Mesendoderm (in vitro differentiated cells): ENCODE measurements at regions not wholly inside any gene's neighbourhood (a gene's known extent, or its start where the extent isn't known, plus 50 kb on each side); places are given as distances from the start of the nearest gene placed in this dataset.

ENCODE experiments used
- DNase-seq: peaks from one replicate; pipeline ENCODE4 v3.0.0; 2013
- H2AK5ac ChIP-seq: 2 replicates; pipeline ENCODE4 v1.6.1; 2013; ENCODE audit warnings: low read length, inconsistent platforms
- H2BK120ac ChIP-seq: 2 replicates; pipeline ENCODE4 v1.6.1; 2013; ENCODE audit warnings: low read depth, mild to moderate bottlenecking, low read length, moderate library complexity, mixed read lengths
- H2BK15ac ChIP-seq: replicated peaks from 2 replicates; pipeline ENCODE4 v1.6.1; 2013; ENCODE audit warnings: low read depth, mild to moderate bottlenecking, moderate library complexity
- H2BK5ac ChIP-seq: 2 replicates; pipeline ENCODE4 v1.6.1; 2013; ENCODE audit warnings: low read length, inconsistent platforms
- H3K18ac ChIP-seq: 2 replicates; pipeline ENCODE4 v1.6.1; 2013; ENCODE audit warnings: mild to moderate bottlenecking, low read length, mixed read lengths
- H3K23ac ChIP-seq: one replicate; pipeline ENCODE4 v1.6.1; 2013; ENCODE audit warnings: low read length
- H3K27ac ChIP-seq: 2 replicates; pipeline ENCODE4 v1.5.1; 2013; ENCODE audit warnings: low read depth, mild to moderate bottlenecking, inconsistent platforms, low read length, moderate library complexity
- H3K27me3 ChIP-seq: 2 replicates; pipeline ENCODE4 v1.6.1; 2013; ENCODE audit warnings: low read length, control low read depth, mild to moderate bottlenecking, inconsistent platforms; ENCODE audit not compliant: insufficient read depth, poor library complexity
- H3K36me3 ChIP-seq: 2 replicates; pipeline ENCODE4 v1.6.1; 2013; ENCODE audit warnings: low read length, inconsistent platforms; ENCODE audit not compliant: control insufficient read depth, insufficient read depth
- H3K4ac ChIP-seq: one replicate; pipeline ENCODE4 v1.6.1; 2013; ENCODE audit warnings: low read depth, mild to moderate bottlenecking, low read length, moderate library complexity
- H3K4me1 ChIP-seq: 2 replicates; pipeline ENCODE4 v1.6.1; 2013; ENCODE audit warnings: low read depth, low read length, inconsistent platforms; ENCODE audit not compliant: control insufficient read depth
- H3K4me2 ChIP-seq: 2 replicates; pipeline ENCODE4 v1.6.1; 2013; ENCODE audit warnings: low read length
- H3K4me3 ChIP-seq: 2 replicates; pipeline ENCODE4 v1.5.1; 2013; ENCODE audit warnings: mild to moderate bottlenecking, low read length
- H3K56ac ChIP-seq: one replicate; pipeline ENCODE4 v1.6.1; 2013; ENCODE audit warnings: low read length
- H3K79me1 ChIP-seq: 2 replicates; pipeline ENCODE4 v1.6.1; 2013; ENCODE audit warnings: low read length, inconsistent platforms
- H3K79me2 ChIP-seq: 2 replicates; pipeline ENCODE4 v1.6.1; 2013; ENCODE audit warnings: mild to moderate bottlenecking, low read length; ENCODE audit not compliant: control insufficient read depth, insufficient read depth
- H3K9ac ChIP-seq: 2 replicates; pipeline ENCODE4 v1.6.1; 2013; ENCODE audit warnings: low read length, inconsistent platforms
- H4K5ac ChIP-seq: one replicate; pipeline ENCODE4 v1.6.1; 2013; ENCODE audit warnings: low read length
- H4K8ac ChIP-seq: one replicate; pipeline ENCODE4 v1.6.1; 2013; ENCODE audit warnings: low read depth, mild to moderate bottlenecking, control low read depth, low read length, moderate library complexity
- WGBS: extraction: QIAGEN DNeasy Blood & Tissue Kit; methylation state at CpG from one replicate; pipeline ENCODE4 v1.1.7; 2013; ENCODE audit warnings: low lambda C conversion rate, missing lambda C conversion rate; ENCODE audit not compliant: insufficient coverage; ENCODE audit errors: extremely low coverage; 5-methylcytosine and 5-hydroxymethylcytosine counted together

- no peak overlapping the region for H4K8ac ChIP-seq
- no peak overlapping the region for H3K18ac ChIP-seq
- no peak for DNase-seq
- no peaks in the 10 kb centered on the region for H3K79me1 ChIP-seq
- H3K4me3 ChIP-seq = no peak overlapping the region
- no peak overlapping the region for H4K5ac ChIP-seq
- no peak overlapping the region for H2BK120ac ChIP-seq
- H3K9ac ChIP-seq = no peak overlapping the region
- H3K4me2 ChIP-seq = no peak overlapping the region
- no peak overlapping the region for H2BK15ac ChIP-seq
- WGBS = no CpG with 5 or more reads among the region's 1 CpG
- no peak overlapping the region for H2BK5ac ChIP-seq
- no peaks in the 10 kb centered on the region for H3K4me1 ChIP-seq
- no peak overlapping the region for H2AK5ac ChIP-seq
- no peaks in the 10 kb centered on the region for H3K36me3 ChIP-seq
- no peaks in the 10 kb centered on the region for H3K79me2 ChIP-seq
- no peaks in the 10 kb centered on the region for H3K27me3 ChIP-seq
- H3K27ac ChIP-seq = no peak overlapping the region
- H3K23ac ChIP-seq = no peak overlapping the region
- no peak overlapping the region for H3K4ac ChIP-seq
- no peak overlapping the region for H3K56ac ChIP-seq
Measured at GRCh38 chrX:6906608-6907007, 240.9 kb upstream of the STS start.

- no peak overlapping the region for H3K18ac ChIP-seq
- no peak overlapping the region for H2BK5ac ChIP-seq
- H3K56ac ChIP-seq = no peak overlapping the region
- H2BK15ac ChIP-seq = no peak overlapping the region
- H3K9ac ChIP-seq = no peak overlapping the region
- no peak overlapping the region for H3K4me2 ChIP-seq
- H3K27me3 ChIP-seq = no peaks in the 10 kb centered on the region
- H3K4me1 ChIP-seq = no peaks in the 10 kb centered on the region
- H3K79me2 ChIP-seq = no peaks in the 10 kb centered on the region
- WGBS = no CpG with 5 or more reads among the region's 5 CpGs
- H2AK5ac ChIP-seq = no peak overlapping the region
- H3K79me1 ChIP-seq = no peaks in the 10 kb centered on the region
- H3K4ac ChIP-seq = no peak overlapping the region
- no peaks in the 10 kb centered on the region for H3K36me3 ChIP-seq
- H4K5ac ChIP-seq = no peak overlapping the region
- no peak overlapping the region for H4K8ac ChIP-seq
- no peak overlapping the region for H3K4me3 ChIP-seq
- no peak overlapping the region for H2BK120ac ChIP-seq
- DNase-seq = no peak
- H3K27ac ChIP-seq = no peak overlapping the region
- no peak overlapping the region for H3K23ac ChIP-seq
Measured at GRCh38 chrX:6904156-6904555, 243.4 kb upstream of the STS start.

- DNase-seq = no peak
- no peaks in the 10 kb centered on the region for H3K36me3 ChIP-seq
- no peak overlapping the region for H3K9ac ChIP-seq
- H3K4me3 ChIP-seq = no peak overlapping the region
- no peak overlapping the region for H3K4me2 ChIP-seq
- H3K18ac ChIP-seq = no peak overlapping the region
- no peak overlapping the region for H4K5ac ChIP-seq
- H4K8ac ChIP-seq = no peak overlapping the region
- no peaks in the 10 kb centered on the region for H3K4me1 ChIP-seq
- H3K27me3 ChIP-seq = no peaks in the 10 kb centered on the region
- H2BK120ac ChIP-seq = no peak overlapping the region
- no peak overlapping the region for H3K23ac ChIP-seq
- H2BK15ac ChIP-seq = no peak overlapping the region
- no peaks in the 10 kb centered on the region for H3K79me1 ChIP-seq
- H3K56ac ChIP-seq = no peak overlapping the region
- H2AK5ac ChIP-seq = no peak overlapping the region
- H3K27ac ChIP-seq = no peak overlapping the region
- no peak overlapping the region for H2BK5ac ChIP-seq
- no CpG with 5 or more reads among the region's 3 CpGs for WGBS
- no peak overlapping the region for H3K4ac ChIP-seq
- H3K79me2 ChIP-seq = no peaks in the 10 kb centered on the region
Measured at GRCh38 chrX:6898371-6898770, 249.1 kb upstream of the STS start.

- H3K4me2 ChIP-seq = no peak overlapping the region
- no peaks in the 10 kb centered on the region for H3K4me1 ChIP-seq
- no peak overlapping the region for H2AK5ac ChIP-seq
- H2BK15ac ChIP-seq = no peak overlapping the region
- DNase-seq = no peak
- no peaks in the 10 kb centered on the region for H3K79me1 ChIP-seq
- no peak overlapping the region for H2BK5ac ChIP-seq
- H3K36me3 ChIP-seq = no peaks in the 10 kb centered on the region
- no peak overlapping the region for H3K23ac ChIP-seq
- H3K4ac ChIP-seq = no peak overlapping the region
- H3K56ac ChIP-seq = no peak overlapping the region
- H3K4me3 ChIP-seq = no peak overlapping the region
- no peak overlapping the region for H4K8ac ChIP-seq
- H2BK120ac ChIP-seq = no peak overlapping the region
- no CpG with 5 or more reads among the region's 1 CpG for WGBS
- H3K27me3 ChIP-seq = no peaks in the 10 kb centered on the region
- no peak overlapping the region for H3K18ac ChIP-seq
- no peak overlapping the region for H3K27ac ChIP-seq
- no peak overlapping the region for H3K9ac ChIP-seq
- no peak overlapping the region for H4K5ac ChIP-seq
- H3K79me2 ChIP-seq = no peaks in the 10 kb centered on the region
Measured at GRCh38 chrX:6891404-6891803, 256.1 kb upstream of the STS start.

- no peaks in the 10 kb centered on the region for H3K79me1 ChIP-seq
- H3K23ac ChIP-seq = no peak overlapping the region
- DNase-seq = no peak
- H3K36me3 ChIP-seq = no peaks in the 10 kb centered on the region
- no peak overlapping the region for H3K27ac ChIP-seq
- H4K8ac ChIP-seq = no peak overlapping the region
- H3K79me2 ChIP-seq = no peaks in the 10 kb centered on the region
- H4K5ac ChIP-seq = no peak overlapping the region
- H3K18ac ChIP-seq = no peak overlapping the region
- no peak overlapping the region for H2BK15ac ChIP-seq
- no peak overlapping the region for H3K4ac ChIP-seq
- no peak overlapping the region for H3K4me2 ChIP-seq
- H3K4me3 ChIP-seq = no peak overlapping the region
- no peak overlapping the region for H3K9ac ChIP-seq
- no peak overlapping the region for H2BK120ac ChIP-seq
- H3K56ac ChIP-seq = no peak overlapping the region
- H3K27me3 ChIP-seq = no peaks in the 10 kb centered on the region
- no peak overlapping the region for H2BK5ac ChIP-seq
- H3K4me1 ChIP-seq = no peaks in the 10 kb centered on the region
- WGBS = no CpG with 5 or more reads among the region's 3 CpGs
- no peak overlapping the region for H2AK5ac ChIP-seq
Measured at GRCh38 chrX:6890544-6891261, 256.8 kb upstream of the STS start.

GRCh38 chrX:6885909-6886308 lies 261.6 kb upstream of the STS start:
- Histone ChIP-seq H2AK5ac (no peak overlapping the region), H2BK15ac (no peak overlapping the region), H3K79me2 (no peaks in the 10 kb centered on the region), H2BK5ac (no peak overlapping the region), H2BK120ac (no peak overlapping the region), H4K5ac (no peak overlapping the region), H3K27ac (no peak overlapping the region), H3K9ac (no peak overlapping the region), H3K4ac (no peak overlapping the region), H3K4me2 (no peak overlapping the region), H4K8ac (no peak overlapping the region), H3K23ac (no peak overlapping the region), H3K4me1 (no peaks in the 10 kb centered on the region), H3K36me3 (no peaks in the 10 kb centered on the region), H3K79me1 (no peaks in the 10 kb centered on the region), H3K56ac (no peak overlapping the region), H3K27me3 (no peaks in the 10 kb centered on the region), H3K4me3 (no peak overlapping the region), H3K18ac (no peak overlapping the region)
- DNase-seq = no peak
- no CpG with 5 or more reads among the region's 2 CpGs for WGBS
